Lower lobe of right lung (tissue), 2 donors: ENCODE measurements at regions not wholly inside any gene's neighbourhood (a gene's known extent, or its start where the extent isn't known, plus 50 kb on each side); places are given as distances from the start of the nearest gene placed in this dataset.

ENCODE experiments used
- ATAC-seq, 2 donors: fragments of 200-7000 bp; cut with Tn5 transposase; one replicate each; pipeline ENCODE4 v1.9.1; 2020 to 2022; ENCODE audit warnings: mild to moderate bottlenecking in 2 of 2, moderate library complexity in 2 of 2
- DNase-seq: peaks from one replicate; pipeline ENCODE4 v3.0.0-alpha.2; 2020
- H3K27ac ChIP-seq: fragments of 200-600 bp; one replicate; pipeline ENCODE4 v1.8.0; 2022
- H3K27me3 ChIP-seq: fragments of 200-600 bp; one replicate; pipeline ENCODE4 v1.8.0; 2022; ENCODE audit warnings: low read depth
- H3K36me3 ChIP-seq: fragments of 200-600 bp; one replicate; pipeline ENCODE4 v1.8.0; 2022; ENCODE audit warnings: mild to moderate bottlenecking
- H3K4me1 ChIP-seq: fragments of 200-600 bp; one replicate; pipeline ENCODE4 v1.8.0; 2022
- H3K4me3 ChIP-seq: fragments of 200-600 bp; one replicate; pipeline ENCODE4 v1.8.0; 2022; ENCODE audit warnings: mild to moderate bottlenecking
- H3K9me3 ChIP-seq: fragments of 200-600 bp; one replicate; pipeline ENCODE4 v1.8.0; 2022
- CTCF ChIP-seq: fragments of 200-600 bp; IDR thresholded peaks from one replicate; pipeline ENCODE4 v1.8.0; 2022; ENCODE audit warnings: antibody characterized with exemption, mild to moderate bottlenecking
- intact Hi-C: fragments of 100-400 bp; cut with DNase I; formaldehyde crosslinking; loops from one replicate; pipeline ENCODE4 v1.11.0; 2022
- donor health status: DM: no; HTN: yes; CAD: no; lungs with severe emphysema.

DNA sequence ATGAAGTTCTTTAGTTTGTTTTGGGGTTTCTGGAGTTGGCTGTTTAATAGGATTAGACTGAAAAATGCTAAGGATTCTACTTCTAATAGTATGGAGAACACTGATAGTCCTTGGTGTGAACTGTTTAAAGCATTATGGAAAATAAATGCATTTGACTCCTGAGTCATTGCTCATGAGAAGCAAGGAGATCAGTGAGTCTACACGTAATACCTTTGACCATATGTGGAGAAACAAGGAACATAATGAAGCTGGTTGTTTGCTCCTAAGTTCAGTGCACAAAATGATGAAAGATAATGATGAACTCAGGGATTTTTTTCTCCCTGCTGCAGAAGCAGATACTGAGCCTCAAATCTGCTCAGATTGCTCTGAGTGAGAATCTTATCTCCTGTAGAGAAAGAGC lies 158.9 kb upstream of the COL11A1 start:
- TF ChIP-seq CTCF: no peak
- Histone ChIP-seq H3K27ac (no peak overlapping the region), H3K9me3 (no peaks in the 10 kb centered on the region), H3K36me3 (no peaks in the 10 kb centered on the region), H3K27me3 (no peaks in the 10 kb centered on the region), H3K4me3 (no peak overlapping the region), H3K4me1 (no peaks in the 10 kb centered on the region)
- DNase-seq (no peak), ATAC-seq (no peak)
- intact Hi-C loops: no loop called here

- no peak for DNase-seq
- Histone ChIP-seq H3K27ac (no peak overlapping the region), H3K4me1 (no peaks in the 10 kb centered on the region), H3K36me3 (no peaks in the 10 kb centered on the region), H3K9me3 (no peaks in the 10 kb centered on the region), H3K4me3 (no peak overlapping the region), H3K27me3 (no peaks in the 10 kb centered on the region)
- TF ChIP-seq CTCF: no peak
- ATAC-seq: no peak
- intact Hi-C loops: no loop called here
Observed at GRCh38 chr1:103266036-103266435, 157.7 kb upstream of the COL11A1 start.

- no peaks in the 10 kb centered on the region for H3K27me3 ChIP-seq
- no peaks in the 10 kb centered on the region for H3K9me3 ChIP-seq
- ATAC-seq: no peak
- no peaks in the 10 kb centered on the region for H3K4me1 ChIP-seq
- TF ChIP-seq CTCF: no peak
- intact Hi-C loops: no loop called here
- H3K27ac ChIP-seq: no peak overlapping the region
- no peak overlapping the region for H3K4me3 ChIP-seq
- no peak for DNase-seq
- no peaks in the 10 kb centered on the region for H3K36me3 ChIP-seq
Observed at GRCh38 chr1:103265551-103265950, 157.2 kb upstream of the COL11A1 start.

DNA sequence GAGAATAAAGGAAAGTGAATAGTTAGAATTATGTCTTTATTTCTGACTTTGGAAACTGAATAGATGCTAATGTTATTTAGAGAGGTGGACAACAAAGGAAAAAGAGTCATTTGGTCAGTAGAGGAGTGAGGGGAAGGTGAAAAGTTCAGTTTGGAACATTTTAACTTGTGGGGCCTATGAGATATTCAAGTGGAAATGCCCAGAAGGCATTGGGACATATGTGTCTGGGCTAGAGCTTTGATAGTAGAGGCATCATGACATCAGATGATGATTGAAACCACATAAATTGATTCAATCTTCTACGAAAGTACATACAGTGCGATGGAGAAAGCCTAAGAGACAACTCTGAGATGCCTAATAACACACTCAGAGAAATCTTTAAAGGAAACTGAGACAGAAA lies 151.7 kb upstream of the COL11A1 start:
- no peak for TF ChIP-seq CTCF
- H3K36me3 ChIP-seq: no peaks in the 10 kb centered on the region
- no peaks in the 10 kb centered on the region for H3K4me1 ChIP-seq
- H3K27ac ChIP-seq: no peak overlapping the region
- ATAC-seq (no peak), DNase-seq (no peak)
- intact Hi-C loops: no loop called here
- no peaks in the 10 kb centered on the region for H3K27me3 ChIP-seq
- H3K9me3 ChIP-seq: no peaks in the 10 kb centered on the region
- H3K4me3 ChIP-seq: no peak overlapping the region

- intact Hi-C loops: no loop called here
- no peak for ATAC-seq
- TF ChIP-seq CTCF: no peak
- Histone ChIP-seq H3K4me1 (no peaks in the 10 kb centered on the region), H3K4me3 (no peak overlapping the region), H3K27ac (no peak overlapping the region), H3K9me3 (no peaks in the 10 kb centered on the region), H3K27me3 (no peaks in the 10 kb centered on the region), H3K36me3 (no peaks in the 10 kb centered on the region)
- DNase-seq: no peak
Observed at GRCh38 chr1:103256490-103256889, 148.2 kb upstream of the COL11A1 start.

DNA sequence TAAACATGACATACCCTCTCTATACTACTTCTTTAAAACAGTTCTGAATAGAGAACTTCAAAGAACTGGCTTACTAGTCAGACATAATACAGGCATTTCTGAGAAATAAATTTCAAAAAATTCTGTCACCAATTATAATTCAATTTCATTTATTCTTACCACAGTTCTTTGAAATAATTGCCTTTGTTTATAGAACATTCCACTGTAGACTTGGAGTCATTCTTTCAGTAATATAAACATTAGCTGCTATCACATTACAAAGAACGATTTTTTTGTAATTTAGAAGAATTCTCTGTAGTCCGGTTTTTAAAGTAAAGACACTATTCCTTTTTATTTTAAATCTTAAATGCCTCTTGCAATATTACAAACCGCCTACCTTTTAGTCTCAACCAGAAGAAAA lies 146.4 kb upstream of the COL11A1 start:
- TF ChIP-seq CTCF: no peak
- Histone ChIP-seq H3K9me3 (no peaks in the 10 kb centered on the region), H3K4me1 (no peaks in the 10 kb centered on the region), H3K4me3 (no peak overlapping the region), H3K27ac (no peak overlapping the region), H3K27me3 (no peaks in the 10 kb centered on the region), H3K36me3 (no peaks in the 10 kb centered on the region)
- intact Hi-C loops: no loop called here
- ATAC-seq (no peak), DNase-seq (no peak)
